Sigmoid colon (tissue), 6 donors: ENCODE measurements at regions not wholly inside any gene's neighbourhood (a gene's known extent, or its start where the extent isn't known, plus 50 kb on each side); places are given as distances from the start of the nearest gene placed in this dataset.

Source experiments
- DNase-seq: peaks from one replicate; pipeline ENCODE4 v3.0.0-alpha.2; 2019
- H3K27ac ChIP-seq, 4 donors: fragments of 200-600 bp; sonication (generic); one replicate each; pipeline ENCODE4 v1.5.1; 2016 to 2019; ENCODE audit warnings: mild to moderate bottlenecking in 1 of 4
- H3K27me3 ChIP-seq, 3 donors: fragments of 200-600 bp; sonication (generic); one replicate each; pipeline ENCODE4 v1.5.1; 2019; ENCODE audit warnings: mild to moderate bottlenecking in 1 of 3
- H3K36me3 ChIP-seq, 4 donors: fragments of 200-600 bp; sonication (generic); one replicate each; pipeline ENCODE4 v1.5.1; 2016 to 2019
- H3K4me1 ChIP-seq, 4 donors: fragments of 200-600 bp; sonication (generic); one replicate each; pipeline ENCODE4 v1.5.1; 2017 to 2019
- H3K4me3 ChIP-seq, 4 donors: fragments of 200-600 bp; sonication (generic); one replicate each; pipeline ENCODE4 v1.5.1; 2017 to 2019; ENCODE audit warnings: mild to moderate bottlenecking in 2 of 4, moderate library complexity in 1 of 4
- H3K9me3 ChIP-seq, 4 donors: fragments of 200-600 bp in 3 of 4; sonication (generic) in 3 of 4; one replicate each; pipeline versions ENCODE4 v1.5.1 to v1.6.1; 2013 to 2019
- CTCF ChIP-seq, 4 experiments: fragments of 450-650 bp in 3 of 4; fragments of 200-600 bp in 1 of 4; IDR thresholded peaks; one replicate each; pipeline ENCODE4 v1.5.1; 2016 to 2019; ENCODE audit warnings: antibody characterized with exemption in 4 of 4, mild to moderate bottlenecking in 3 of 4, moderate library complexity in 2 of 4
- EP300 ChIP-seq, 4 donors: sonication (generic); formaldehyde crosslinking; IDR thresholded peaks; one replicate each; pipeline ENCODE4 v1.6.1; 2017; ENCODE audit warnings: antibody characterized with exemption in 4 of 4
- POLR2A ChIP-seq, 2 donors: fragments of 450-650 bp; IDR thresholded peaks; one replicate each; pipeline ENCODE4 v1.6.1; 2016; ENCODE audit warnings: antibody characterized with exemption in 2 of 2, mild to moderate bottlenecking in 2 of 2, moderate library complexity in 2 of 2
- POLR2AphosphoS5 ChIP-seq, 4 donors: sonication (generic); formaldehyde crosslinking; IDR thresholded peaks; one replicate each; pipeline ENCODE4 v1.6.1; 2017; ENCODE audit warnings: antibody characterized with exemption in 4 of 4
- WGBS, 2 donors: extraction: QIAGEN DNeasy Blood & Tissue Kit; methylation state at CpG; one replicate each; pipeline ENCODE4 v1.1.7; 2013; 5-methylcytosine and 5-hydroxymethylcytosine counted together
- intact Hi-C: fragments of 100-400 bp; cut with DNase I; formaldehyde crosslinking; loops from one replicate; pipeline ENCODE4 v1.15.1; 2023
- donor health status: healthy with polysubstance abuse.
- donor health status: healthy.

- Histone ChIP-seq H3K36me3 (no peaks in the 10 kb centered on the region), H3K9me3 (no peaks in the 10 kb centered on the region), H3K27ac (peak overlapping the region; percentile 35 to 89 (median 76)), H3K4me1 (peaks cover 0 to 58% (median 36%) of the 10 kb centered on the region in 4 donors), H3K4me3 (no peak overlapping the region), H3K27me3 (no peaks in the 10 kb centered on the region)
- peak in 3 of 4 donors; percentile 34 to 68 (median 37) for TF ChIP-seq POLR2AphosphoS5 (IDR thresholded peaks at IDR 0.05)
- TF ChIP-seq POLR2A (IDR thresholded peaks at IDR 0.05), result no peak
- TF ChIP-seq CTCF (IDR thresholded peaks at IDR 0.05), result no peak
- intact Hi-C loops, result loop anchor here (5.0 kb wide), 1 partner anchor 93 kb away; the partner anchor contains the start of gene AGTR1
- DNase-seq, result peak; percentile 65
- WGBS, 2 donors, result 41 to 77% methylated on average over 9 of the region's 9 CpGs
Measured at GRCh38 chr3:148604270-148605085, 93.2 kb upstream of the AGTR1 start.

- Histone ChIP-seq H3K4me1 (peaks cover 0 to 58% (median 36%) of the 10 kb centered on the region in 4 donors), H3K27ac (peak overlapping the region; percentile 39 to 89 (median 81)), H3K36me3 (no peaks in the 10 kb centered on the region), H3K27me3 (no peaks in the 10 kb centered on the region), H3K9me3 (no peaks in the 10 kb centered on the region), H3K4me3 (no peak overlapping the region)
- intact Hi-C loops, result loop anchor here (5.0 kb wide), 1 partner anchor 92 kb away; the partner anchor contains the start of gene AGTR1
- TF ChIP-seq POLR2A (IDR thresholded peaks at IDR 0.05), result no peak
- TF ChIP-seq CTCF (IDR thresholded peaks at IDR 0.05), result no peak
- no peak for TF ChIP-seq EP300 (IDR thresholded peaks at IDR 0.05)
- no peak for TF ChIP-seq POLR2AphosphoS5 (IDR thresholded peaks at IDR 0.05)
- DNase-seq, result no peak
Measured at GRCh38 chr3:148605521-148605920, 92.2 kb upstream of the AGTR1 start.

- Histone ChIP-seq H3K4me3 (no peak overlapping the region), H3K27me3 (no peaks in the 10 kb centered on the region), H3K36me3 (no peaks in the 10 kb centered on the region), H3K9me3 (no peaks in the 10 kb centered on the region), H3K4me1 (peaks cover 0 to 57% (median 36%) of the 10 kb centered on the region in 4 donors), H3K27ac (peak overlapping the region; percentile 59 to 89 (median 81))
- peak; percentile 88 for DNase-seq
- TF ChIP-seq POLR2A (IDR thresholded peaks at IDR 0.05) (no peak), POLR2AphosphoS5 (IDR thresholded peaks at IDR 0.05) (peak; percentile 80 to 94 (median 92)), EP300 (IDR thresholded peaks at IDR 0.05) (peak; percentile 73 to 94 (median 90)), CTCF (IDR thresholded peaks at IDR 0.05) (no peak)
- intact Hi-C loops, result loop anchor here (5.0 kb wide), 1 partner anchor 90 kb away; the partner anchor contains the start of gene AGTR1
Measured at GRCh38 chr3:148606979-148607378, 90.7 kb upstream of the AGTR1 start.

GRCh38 chr3:148607491-148607890, 90.2 kb upstream of the AGTR1 start:
- WGBS, 2 donors, result 71 to 90% methylated on average over 1 of the region's 1 CpG
- peak overlapping the region; percentile 59 to 89 (median 81) for H3K27ac ChIP-seq
- no peaks in the 10 kb centered on the region for H3K27me3 ChIP-seq
- intact Hi-C loops, result loop anchor here (5.0 kb wide), 1 partner anchor 90 kb away; the partner anchor contains the start of gene AGTR1
- H3K4me3 ChIP-seq, result no peak overlapping the region
- no peaks in the 10 kb centered on the region for H3K36me3 ChIP-seq
- TF ChIP-seq POLR2AphosphoS5 (IDR thresholded peaks at IDR 0.05) (no peak), EP300 (IDR thresholded peaks at IDR 0.05) (no peak), POLR2A (IDR thresholded peaks at IDR 0.05) (no peak), CTCF (IDR thresholded peaks at IDR 0.05) (no peak)
- no peaks in the 10 kb centered on the region for H3K9me3 ChIP-seq
- peaks cover 0 to 51% (median 36%) of the 10 kb centered on the region in 4 donors for H3K4me1 ChIP-seq
- DNase-seq, result no peak
